WTC11 (cell line): ENCODE measurements at regions not wholly inside any gene's neighbourhood (a gene's known extent, or its start where the extent isn't known, plus 50 kb on each side); places are given as distances from the start of the nearest gene placed in this dataset.

Experiments used
- ATAC-seq: fragments of 200-7000 bp; cut with Tn5 transposase; 2 replicates; pipeline ENCODE4 v1.10.0; 2021; ENCODE audit warnings: mild to moderate bottlenecking, moderate library complexity
- CTCF ChIA-PET: fragments of 300-600 bp; sonication (Branson Sonifier 250); formaldehyde crosslinking; loops from one replicate; lab custom pipeline; 2021; ENCODE audit warnings: antibody characterized with exemption; lab: Charles Lee
- POLR2A ChIA-PET: fragments of 350-600 bp; sonication (Branson Sonifier 250); formaldehyde crosslinking; loops from one replicate; lab custom pipeline; 2021; ENCODE audit warnings: antibody characterized with exemption; lab: Charles Lee
- DNase-seq: peaks from one replicate; pipeline ENCODE4 v3.0.0; 2021; ENCODE audit warnings: low spot score
- H3K27ac Mint-ChIP-seq: 2 replicates; pipeline ENCODE4 v1.8.0; 2021; ENCODE audit warnings: mixed read lengths
- H3K27me3 Mint-ChIP-seq: 2 replicates; pipeline ENCODE4 v1.8.0; 2021; ENCODE audit warnings: low read depth, mild to moderate bottlenecking, moderate library complexity, mixed read lengths
- H3K36me3 Mint-ChIP-seq: 2 replicates; pipeline ENCODE4 v1.8.0; 2021; ENCODE audit warnings: mixed read lengths
- H3K4me1 Mint-ChIP-seq: 2 replicates; pipeline ENCODE4 v1.8.0; 2022; ENCODE audit warnings: mixed read lengths
- H3K4me3 Mint-ChIP-seq: 2 replicates; pipeline ENCODE4 v1.8.0; 2021; ENCODE audit warnings: mild to moderate bottlenecking, moderate library complexity, mixed read lengths
- H3K9me3 Mint-ChIP-seq: 2 replicates; pipeline ENCODE4 v1.8.0; 2021; ENCODE audit warnings: mixed read lengths
- CBFB ChIP-seq: sonication (generic); formaldehyde crosslinking; IDR thresholded peaks from 2 replicates; pipeline ENCODE4 v1.8.1; 2022; ENCODE audit warnings: mild to moderate bottlenecking, low read depth, missing genetic modification reagents
- CREM ChIP-seq: sonication (generic); formaldehyde crosslinking; IDR thresholded peaks from 2 replicates; pipeline ENCODE4 v1.8.1; 2022; ENCODE audit warnings: mild to moderate bottlenecking, missing genetic modification reagents, moderate library complexity
- ELF4 ChIP-seq: sonication (generic); formaldehyde crosslinking; IDR thresholded peaks from 2 replicates; pipeline ENCODE4 v1.8.1; 2022; ENCODE audit warnings: low read depth, mild to moderate bottlenecking, moderate library complexity, missing genetic modification reagents
- EMX1 ChIP-seq: fragments of 250-450 bp; sonication (Bioruptor Pico); IDR thresholded peaks from 2 replicates; pipeline ENCODE4 v1.8.0; 2021; ENCODE audit warnings: mild to moderate bottlenecking
- ESRRA ChIP-seq: sonication (generic); formaldehyde crosslinking; IDR thresholded peaks from 2 replicates; pipeline ENCODE4 v1.8.1; 2022; ENCODE audit warnings: mild to moderate bottlenecking, missing genetic modification reagents, borderline replicate concordance
- FOXJ3 ChIP-seq: sonication (generic); formaldehyde crosslinking; IDR thresholded peaks from 2 replicates; pipeline ENCODE4 v1.9.0; 2021; ENCODE audit warnings: missing genetic modification reagents, mild to moderate bottlenecking, borderline replicate concordance
- FOXK1 ChIP-seq: sonication (generic); formaldehyde crosslinking; IDR thresholded peaks from 2 replicates; pipeline ENCODE4 v1.8.0; 2022; ENCODE audit warnings: mild to moderate bottlenecking, moderate library complexity, missing genetic modification reagents
- FOXP4 ChIP-seq: sonication (generic); formaldehyde crosslinking; IDR thresholded peaks from 2 replicates; pipeline ENCODE4 v1.8.0; 2022; ENCODE audit warnings: mild to moderate bottlenecking, missing genetic modification reagents
- MXD4 ChIP-seq: fragments of 250-450 bp; sonication (Bioruptor Pico); IDR thresholded peaks from 2 replicates; pipeline ENCODE4 v1.8.0; 2021; ENCODE audit warnings: mild to moderate bottlenecking, moderate library complexity, borderline replicate concordance
- NR1H2 ChIP-seq: sonication (generic); formaldehyde crosslinking; IDR thresholded peaks from 2 replicates; pipeline ENCODE4 v1.9.0; 2021; ENCODE audit warnings: mild to moderate bottlenecking, moderate library complexity, missing genetic modification reagents
- NR3C1 ChIP-seq: sonication (generic); formaldehyde crosslinking; conservative IDR thresholded peaks from 2 replicates; pipeline ENCODE4 v1.8.1; 2023; ENCODE audit warnings: low read depth, mild to moderate bottlenecking, missing genetic modification reagents
- SMAD4 ChIP-seq: sonication (generic); formaldehyde crosslinking; IDR thresholded peaks from 2 replicates; pipeline ENCODE4 v1.8.0; 2022; ENCODE audit warnings: mild to moderate bottlenecking, missing genetic modification reagents
- TCF7 ChIP-seq: sonication (generic); formaldehyde crosslinking; IDR thresholded peaks from 2 replicates; pipeline ENCODE4 v1.8.0; 2022; ENCODE audit warnings: mild to moderate bottlenecking, low read depth, missing genetic modification reagents, moderate library complexity
- TEAD4 ChIP-seq: sonication (generic); formaldehyde crosslinking; IDR thresholded peaks from 2 replicates; pipeline ENCODE4 v1.8.0; 2022; ENCODE audit warnings: mild to moderate bottlenecking, missing genetic modification reagents
- TP53 ChIP-seq: sonication (generic); formaldehyde crosslinking; IDR thresholded peaks from 2 replicates; pipeline ENCODE4 v1.8.1; 2023; ENCODE audit warnings: mild to moderate bottlenecking, missing genetic modification reagents
- ZBTB21 ChIP-seq: sonication (generic); formaldehyde crosslinking; IDR thresholded peaks from 2 replicates; pipeline ENCODE4 v1.8.1; 2023; ENCODE audit warnings: mild to moderate bottlenecking, missing genetic modification reagents, borderline replicate concordance
- ZMAT4 ChIP-seq: fragments of 250-450 bp; sonication (Bioruptor Pico); IDR thresholded peaks from 2 replicates; pipeline ENCODE4 v1.9.0; 2021; ENCODE audit warnings: mild to moderate bottlenecking
- ZNF219 ChIP-seq: sonication (generic); formaldehyde crosslinking; IDR thresholded peaks from 2 replicates; pipeline ENCODE4 v1.8.0; 2023; ENCODE audit warnings: missing genetic modification reagents, mild to moderate bottlenecking, borderline replicate concordance
- ZNF263 ChIP-seq: sonication (generic); formaldehyde crosslinking; IDR thresholded peaks from 2 replicates; pipeline ENCODE4 v1.8.1; 2022; ENCODE audit warnings: low read depth, mild to moderate bottlenecking, moderate library complexity, missing genetic modification reagents
- ZNF317 ChIP-seq: sonication (generic); formaldehyde crosslinking; IDR thresholded peaks from 2 replicates; pipeline ENCODE4 v1.8.1; 2023; ENCODE audit warnings: low read depth, mild to moderate bottlenecking, moderate library complexity, missing genetic modification reagents, borderline replicate concordance
- ZNF416 ChIP-seq: fragments of 250-450 bp; sonication (Bioruptor Pico); IDR thresholded peaks from 2 replicates; pipeline ENCODE4 v1.9.0; 2021; ENCODE audit warnings: mild to moderate bottlenecking, inconsistent platforms
- TF ChIP-seq, protein P1 (sequence below): sonication (generic); formaldehyde crosslinking; IDR thresholded peaks from 2 replicates; pipeline ENCODE4 v1.8.1; 2023; ENCODE audit warnings: mild to moderate bottlenecking, missing genetic modification reagents, borderline replicate concordance
- TF ChIP-seq, protein P2 (sequence below): sonication (generic); formaldehyde crosslinking; IDR thresholded peaks from 2 replicates; pipeline ENCODE4 v1.8.1; 2022; ENCODE audit warnings: mild to moderate bottlenecking, missing genetic modification reagents, moderate library complexity, borderline replicate concordance
- TF ChIP-seq, protein P3 (sequence below): sonication (generic); formaldehyde crosslinking; conservative IDR thresholded peaks from 2 replicates; pipeline ENCODE4 v1.8.1; 2023; ENCODE audit warnings: mild to moderate bottlenecking, low read depth, missing genetic modification reagents, moderate library complexity

DNA sequence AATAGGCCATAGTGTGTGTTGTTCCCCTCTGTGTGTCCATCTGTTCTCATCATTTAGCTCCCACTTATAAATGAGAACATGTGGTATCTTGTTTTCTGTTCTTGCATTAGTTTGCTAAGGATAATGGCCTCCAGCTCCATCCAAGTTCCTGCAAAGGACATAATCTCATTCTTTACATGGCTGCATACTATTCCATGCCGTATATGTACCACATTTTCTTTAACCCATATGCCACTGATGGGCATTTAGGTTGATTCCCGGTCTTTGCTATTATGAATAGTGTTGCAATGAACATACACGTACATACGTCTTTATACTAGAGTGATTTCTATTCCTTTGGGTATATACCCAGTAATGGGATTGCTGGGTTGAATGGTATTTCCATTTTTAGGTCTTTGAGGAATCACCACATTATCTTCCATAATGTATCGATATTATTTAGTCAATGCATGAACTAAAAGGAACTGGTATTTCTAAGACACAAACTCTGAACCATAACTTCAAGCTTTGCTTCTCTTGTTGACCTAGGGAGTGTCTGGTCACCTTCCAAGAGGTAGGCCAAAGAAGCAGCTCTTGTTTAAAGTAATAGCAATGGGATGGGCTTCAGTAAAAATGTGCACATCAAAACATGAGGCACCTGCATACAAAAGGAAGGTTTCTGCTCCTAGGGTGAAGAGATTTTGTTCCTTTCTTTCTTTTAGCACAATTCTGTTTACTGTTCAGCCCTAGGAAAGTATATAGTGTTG, 343.0 kb upstream of the ARID1B start:
- ChIA-PET CTCF (no interaction called here), POLR2A (no interaction called here)
- Mint-ChIP-seq H3K4me3 (no peak overlapping the region), H3K27ac (no peak overlapping the region), H3K27me3 (no peaks in the 10 kb centered on the region), H3K9me3 (peaks cover 15% of the 10 kb centered on the region), H3K36me3 (no peaks in the 10 kb centered on the region), H3K4me1 (peaks cover 9% of the 10 kb centered on the region)
- no peak for DNase-seq
- no peak for ATAC-seq
- no peak for TF ChIP-seq NR3C1 (CRISPR knock-in tag)
- TF ChIP-seq ZNF219 (CRISPR knock-in tag) = no peak
- TF ChIP-seq, protein P1, sequence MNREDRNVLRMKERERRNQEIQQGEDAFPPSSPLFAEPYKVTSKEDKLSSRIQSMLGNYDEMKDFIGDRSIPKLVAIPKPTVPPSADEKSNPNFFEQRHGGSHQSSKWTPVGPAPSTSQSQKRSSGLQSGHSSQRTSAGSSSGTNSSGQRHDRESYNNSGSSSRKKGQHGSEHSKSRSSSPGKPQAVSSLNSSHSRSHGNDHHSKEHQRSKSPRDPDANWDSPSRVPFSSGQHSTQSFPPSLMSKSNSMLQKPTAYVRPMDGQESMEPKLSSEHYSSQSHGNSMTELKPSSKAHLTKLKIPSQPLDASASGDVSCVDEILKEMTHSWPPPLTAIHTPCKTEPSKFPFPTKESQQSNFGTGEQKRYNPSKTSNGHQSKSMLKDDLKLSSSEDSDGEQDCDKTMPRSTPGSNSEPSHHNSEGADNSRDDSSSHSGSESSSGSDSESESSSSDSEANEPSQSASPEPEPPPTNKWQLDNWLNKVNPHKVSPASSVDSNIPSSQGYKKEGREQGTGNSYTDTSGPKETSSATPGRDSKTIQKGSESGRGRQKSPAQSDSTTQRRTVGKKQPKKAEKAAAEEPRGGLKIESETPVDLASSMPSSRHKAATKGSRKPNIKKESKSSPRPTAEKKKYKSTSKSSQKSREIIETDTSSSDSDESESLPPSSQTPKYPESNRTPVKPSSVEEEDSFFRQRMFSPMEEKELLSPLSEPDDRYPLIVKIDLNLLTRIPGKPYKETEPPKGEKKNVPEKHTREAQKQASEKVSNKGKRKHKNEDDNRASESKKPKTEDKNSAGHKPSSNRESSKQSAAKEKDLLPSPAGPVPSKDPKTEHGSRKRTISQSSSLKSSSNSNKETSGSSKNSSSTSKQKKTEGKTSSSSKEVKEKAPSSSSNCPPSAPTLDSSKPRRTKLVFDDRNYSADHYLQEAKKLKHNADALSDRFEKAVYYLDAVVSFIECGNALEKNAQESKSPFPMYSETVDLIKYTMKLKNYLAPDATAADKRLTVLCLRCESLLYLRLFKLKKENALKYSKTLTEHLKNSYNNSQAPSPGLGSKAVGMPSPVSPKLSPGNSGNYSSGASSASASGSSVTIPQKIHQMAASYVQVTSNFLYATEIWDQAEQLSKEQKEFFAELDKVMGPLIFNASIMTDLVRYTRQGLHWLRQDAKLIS (CRISPR knock-in tag) = no peak
- no peak for TF ChIP-seq TCF7
- no peak for TF ChIP-seq SMAD4 (CRISPR knock-in tag)
- no peak for TF ChIP-seq ZMAT4 (CRISPR knock-in tag)
- no peak for TF ChIP-seq FOXP4 (CRISPR knock-in tag)
- no peak for TF ChIP-seq FOXK1 (CRISPR knock-in tag)
- TF ChIP-seq TEAD4 (CRISPR knock-in tag) = no peak
- TF ChIP-seq EMX1 = no peak
- TF ChIP-seq, protein P2, sequence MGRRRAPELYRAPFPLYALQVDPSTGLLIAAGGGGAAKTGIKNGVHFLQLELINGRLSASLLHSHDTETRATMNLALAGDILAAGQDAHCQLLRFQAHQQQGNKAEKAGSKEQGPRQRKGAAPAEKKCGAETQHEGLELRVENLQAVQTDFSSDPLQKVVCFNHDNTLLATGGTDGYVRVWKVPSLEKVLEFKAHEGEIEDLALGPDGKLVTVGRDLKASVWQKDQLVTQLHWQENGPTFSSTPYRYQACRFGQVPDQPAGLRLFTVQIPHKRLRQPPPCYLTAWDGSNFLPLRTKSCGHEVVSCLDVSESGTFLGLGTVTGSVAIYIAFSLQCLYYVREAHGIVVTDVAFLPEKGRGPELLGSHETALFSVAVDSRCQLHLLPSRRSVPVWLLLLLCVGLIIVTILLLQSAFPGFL (CRISPR knock-in tag) = no peak
- TF ChIP-seq ZNF317 (CRISPR knock-in tag) = no peak
- TF ChIP-seq ZBTB21 (CRISPR knock-in tag) = no peak
- TF ChIP-seq ZNF263 (CRISPR knock-in tag) = no peak

DNA sequence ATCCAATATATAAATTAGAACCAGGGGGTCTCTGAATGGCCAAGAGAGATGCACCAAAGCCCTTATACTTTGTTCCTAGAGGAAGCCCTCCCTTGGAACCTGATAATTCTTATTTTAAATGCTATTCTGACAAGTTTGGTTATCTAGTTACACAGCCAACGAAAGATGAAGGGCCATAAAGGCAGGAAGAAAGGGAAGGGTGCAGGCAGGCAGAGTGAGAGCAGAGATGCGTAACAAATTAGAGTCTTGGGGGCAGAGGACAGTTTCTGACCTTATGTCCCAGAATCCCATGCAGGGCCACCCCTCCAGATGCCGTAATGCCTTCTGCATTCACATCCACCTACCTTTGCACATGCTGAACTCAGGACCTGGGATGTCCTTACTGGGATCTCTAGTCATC, 344.6 kb upstream of the ARID1B start:
- Mint-ChIP-seq H3K27me3 (no peaks in the 10 kb centered on the region), H3K9me3 (peaks cover 15% of the 10 kb centered on the region), H3K4me3 (no peak overlapping the region), H3K36me3 (no peaks in the 10 kb centered on the region), H3K27ac (no peak overlapping the region), H3K4me1 (peaks cover 6% of the 10 kb centered on the region)
- DNase-seq = no peak
- ATAC-seq = no peak
- ChIA-PET CTCF (no interaction called here), POLR2A (interaction anchor here (0.5 kb wide), 1 partner anchor 368 kb away, joined by 4 read pairs; no protein-coding TSS in a partner anchor)
- TF ChIP-seq FOXJ3 (CRISPR knock-in tag) (no peak), CREM (no peak), CBFB (CRISPR knock-in tag) (no peak), TP53 (no peak), ESRRA (CRISPR knock-in tag) (no peak), ZNF416 (CRISPR knock-in tag) (no peak), ZNF263 (CRISPR knock-in tag) (no peak), NR1H2 (no peak), ELF4 (no peak), MXD4 (CRISPR knock-in tag) (no peak)
- TF ChIP-seq, protein P3, sequence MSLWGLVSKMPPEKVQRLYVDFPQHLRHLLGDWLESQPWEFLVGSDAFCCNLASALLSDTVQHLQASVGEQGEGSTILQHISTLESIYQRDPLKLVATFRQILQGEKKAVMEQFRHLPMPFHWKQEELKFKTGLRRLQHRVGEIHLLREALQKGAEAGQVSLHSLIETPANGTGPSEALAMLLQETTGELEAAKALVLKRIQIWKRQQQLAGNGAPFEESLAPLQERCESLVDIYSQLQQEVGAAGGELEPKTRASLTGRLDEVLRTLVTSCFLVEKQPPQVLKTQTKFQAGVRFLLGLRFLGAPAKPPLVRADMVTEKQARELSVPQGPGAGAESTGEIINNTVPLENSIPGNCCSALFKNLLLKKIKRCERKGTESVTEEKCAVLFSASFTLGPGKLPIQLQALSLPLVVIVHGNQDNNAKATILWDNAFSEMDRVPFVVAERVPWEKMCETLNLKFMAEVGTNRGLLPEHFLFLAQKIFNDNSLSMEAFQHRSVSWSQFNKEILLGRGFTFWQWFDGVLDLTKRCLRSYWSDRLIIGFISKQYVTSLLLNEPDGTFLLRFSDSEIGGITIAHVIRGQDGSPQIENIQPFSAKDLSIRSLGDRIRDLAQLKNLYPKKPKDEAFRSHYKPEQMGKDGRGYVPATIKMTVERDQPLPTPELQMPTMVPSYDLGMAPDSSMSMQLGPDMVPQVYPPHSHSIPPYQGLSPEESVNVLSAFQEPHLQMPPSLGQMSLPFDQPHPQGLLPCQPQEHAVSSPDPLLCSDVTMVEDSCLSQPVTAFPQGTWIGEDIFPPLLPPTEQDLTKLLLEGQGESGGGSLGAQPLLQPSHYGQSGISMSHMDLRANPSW (CRISPR knock-in tag) = no peak
